H1 (cell line): ENCODE measurements at regions not wholly inside any gene's neighbourhood (a gene's known extent, or its start where the extent isn't known, plus 50 kb on each side); places are given as distances from the start of the nearest gene placed in this dataset.

Experiments
- CTCF ChIA-PET: fragments of 300-600 bp; sonication (Branson Sonifier 250); formaldehyde crosslinking; loops from one replicate; lab custom pipeline; 2021; ENCODE audit not compliant: partially characterized antibody; lab: Charles Lee
- POLR2A ChIA-PET: fragments of 300-600 bp; sonication (Branson Sonifier 250); formaldehyde crosslinking; loops from one replicate; lab custom pipeline; 2021; ENCODE audit warnings: inconsistent platforms; ENCODE audit not compliant: partially characterized antibody; lab: Charles Lee
- DNase-seq, 2 experiments: peaks; one replicate each; pipeline versions ENCODE4 v3.0.0 to v3.0.0-alpha.2; 2010 to 2022; ENCODE audit warnings: low spot score in 2 of 2, low read depth in 1 of 2, mixed read lengths in 1 of 2
- FAIRE-seq: peaks from 2 replicates; lab custom pipeline; 2011; peaks lifted over from hg19 to GRCh38; lab: Jason Lieb, UNC
- H2AFZ ChIP-seq: 2 replicates; pipeline ENCODE4 v1.8.1; 2012; ENCODE audit warnings: low read length, inconsistent platforms
- H2AK5ac ChIP-seq: 2 replicates; pipeline ENCODE4 v1.6.1; 2013; ENCODE audit warnings: low read depth, low read length
- H2BK120ac ChIP-seq: replicated peaks from 2 replicates; pipeline ENCODE3; 2013; ENCODE audit warnings: low read depth, low read length, inconsistent platforms
- H2BK12ac ChIP-seq: 2 replicates; pipeline ENCODE4 v1.6.1; 2013; ENCODE audit warnings: low read depth, low read length
- H2BK15ac ChIP-seq: 2 replicates; pipeline ENCODE4 v1.6.1; 2013; ENCODE audit warnings: low read length
- H2BK20ac ChIP-seq: 2 replicates; pipeline ENCODE4 v1.6.1; 2013; ENCODE audit warnings: low read length
- H2BK5ac ChIP-seq: 2 replicates; pipeline ENCODE4 v1.6.1; 2013; ENCODE audit warnings: low read depth, low read length
- H3K14ac ChIP-seq: 2 replicates; pipeline ENCODE4 v1.6.1; 2013; ENCODE audit warnings: inconsistent platforms; ENCODE audit not compliant: insufficient read length
- H3K18ac ChIP-seq: 2 replicates; pipeline ENCODE4 v1.6.1; 2013; ENCODE audit warnings: low read length; ENCODE audit errors: extremely low read depth
- H3K23ac ChIP-seq: 2 replicates; pipeline ENCODE4 v1.6.1; 2013; ENCODE audit warnings: inconsistent platforms; ENCODE audit not compliant: insufficient read length
- H3K23me2 ChIP-seq: 2 replicates; pipeline ENCODE4 v1.6.1; 2013; ENCODE audit warnings: low read depth, low read length
- H3K27ac ChIP-seq: 2 replicates; pipeline ENCODE4 v1.6.1; 2011; ENCODE audit warnings: low read depth, low read length, inconsistent platforms
- H3K27me3 ChIP-seq, 4 experiments: replicated peaks in 1 of 4; 1 replicate in 1 of 4; 2 replicates in 3 of 4; pipeline versions ENCODE4 v1.6.1 to v1.8.1; 2011 to 2013; ENCODE audit warnings: low read length in 3 of 4, mild to moderate bottlenecking in 3 of 4, inconsistent platforms in 2 of 4, mixed read lengths in 2 of 4, moderate library complexity in 1 of 4; ENCODE audit not compliant: control insufficient read depth in 3 of 4, insufficient read depth in 3 of 4; ENCODE audit errors: extremely low read depth in 1 of 4
- H3K36me3 ChIP-seq, 4 experiments: 2 replicates each; pipeline versions ENCODE4 v1.6.1 to v1.8.1; 2011 to 2013; ENCODE audit warnings: mild to moderate bottlenecking in 4 of 4, low read length in 3 of 4, moderate library complexity in 2 of 4, control low read depth in 1 of 4, inconsistent platforms in 1 of 4; ENCODE audit not compliant: insufficient read depth in 4 of 4, control insufficient read depth in 2 of 4
- H3K4ac ChIP-seq: replicated peaks from 2 replicates; pipeline ENCODE3; 2013; ENCODE audit warnings: low read length, low read depth, mixed read lengths, inconsistent platforms; ENCODE audit not compliant: insufficient read length
- H3K4me1 ChIP-seq, 4 experiments: replicated peaks in 1 of 4; 1 replicate in 1 of 4; 2 replicates in 3 of 4; pipeline versions ENCODE4 v1.6.1 to v1.8.1; 2011 to 2013; ENCODE audit warnings: low read length in 3 of 4, inconsistent platforms in 2 of 4, mixed read lengths in 1 of 4; ENCODE audit not compliant: insufficient read depth in 4 of 4, control insufficient read depth in 3 of 4
- H3K4me2 ChIP-seq, 2 experiments: 2 replicates each; pipeline versions ENCODE4 v1.6.1 to v1.8.1; 2011 to 2013; ENCODE audit warnings: low read depth in 2 of 2, low read length in 2 of 2, control low read depth in 1 of 2, inconsistent platforms in 1 of 2, mild to moderate bottlenecking in 1 of 2; ENCODE audit not compliant: insufficient read depth in 1 of 2
- H3K4me3 ChIP-seq, 4 experiments: fragments of 200-600, 300-600 bp in 1 of 4; sonication (generic), shearing (Covaris generic), sonication (Bioruptor Twin) in 1 of 4; 2 replicates each; pipeline versions ENCODE4 v1.5.1 to v1.8.1; 2011 to 2016; ENCODE audit warnings: low read length in 4 of 4, low read depth in 3 of 4, control low read depth in 2 of 4, inconsistent platforms in 2 of 4, mild to moderate bottlenecking in 2 of 4, mixed read lengths in 1 of 4, moderate library complexity in 1 of 4; ENCODE audit not compliant: insufficient read depth in 2 of 4; ENCODE audit errors: extremely low read depth in 1 of 4
- H3K56ac ChIP-seq: replicated peaks from 2 replicates; pipeline ENCODE3; 2013; ENCODE audit warnings: low read depth, mild to moderate bottlenecking, mixed read lengths, low read length, inconsistent platforms; ENCODE audit not compliant: insufficient read length
- H3K79me1 ChIP-seq: 2 replicates; pipeline ENCODE4 v1.6.1; 2013; ENCODE audit warnings: low read depth, low read length, control low read depth
- H3K79me2 ChIP-seq, 2 experiments: 2 replicates each; pipeline versions ENCODE4 v1.6.1 to v1.8.1; 2012 to 2013; ENCODE audit warnings: low read length in 2 of 2, mild to moderate bottlenecking in 2 of 2, inconsistent platforms in 1 of 2; ENCODE audit not compliant: insufficient read depth in 2 of 2, control insufficient read depth in 1 of 2
- H3K9ac ChIP-seq, 4 experiments: replicated peaks in 1 of 4; 1 replicate in 1 of 4; 2 replicates in 3 of 4; pipeline versions ENCODE4 v1.6.1 to v1.8.1; 2011 to 2013; ENCODE audit warnings: low read depth in 3 of 4, low read length in 3 of 4, control low read depth in 2 of 4, mild to moderate bottlenecking in 2 of 4, moderate library complexity in 2 of 4, inconsistent platforms in 1 of 4; ENCODE audit errors: extremely low read depth in 1 of 4
- H3K9me3 ChIP-seq, 2 experiments: 2 replicates each; pipeline versions ENCODE4 v1.6.1 to v1.8.1; 2012 to 2013; ENCODE audit warnings: mild to moderate bottlenecking in 2 of 2, moderate library complexity in 2 of 2, control low read depth in 1 of 2, inconsistent platforms in 1 of 2, low read depth in 1 of 2, low read length in 1 of 2, mixed read lengths in 1 of 2; ENCODE audit not compliant: insufficient read depth in 2 of 2
- H4K20me1 ChIP-seq, 2 experiments: replicated peaks in 1 of 2; 2 replicates each; pipeline versions ENCODE3 to v1.8.1; 2011 to 2013; ENCODE audit warnings: inconsistent platforms in 2 of 2, low read length in 2 of 2, mild to moderate bottlenecking in 1 of 2; ENCODE audit not compliant: insufficient read depth in 2 of 2, control insufficient read depth in 1 of 2
- H4K5ac ChIP-seq: 2 replicates; pipeline ENCODE4 v1.6.1; 2013; ENCODE audit warnings: low read length, low read depth, mixed read lengths, inconsistent platforms; ENCODE audit not compliant: insufficient read length
- H4K8ac ChIP-seq: 2 replicates; pipeline ENCODE4 v1.8.0; 2013; ENCODE audit warnings: mild to moderate bottlenecking, moderate library complexity, low read length, inconsistent platforms; ENCODE audit not compliant: insufficient read depth; ENCODE audit errors: extremely low read depth
- H4K91ac ChIP-seq: replicated peaks from 2 replicates; pipeline ENCODE3; 2013; ENCODE audit warnings: low read length, mixed read lengths, inconsistent platforms; ENCODE audit not compliant: insufficient read length
- BCL11A ChIP-seq, 2 experiments: IDR thresholded peaks; one replicate each; pipeline ENCODE4 v1.6.1; 2011; ENCODE audit warnings: low read depth in 2 of 2, low read length in 2 of 2, mild to moderate bottlenecking in 2 of 2
- WGBS, 2 experiments: shearing (Covaris generic) in 1 of 2; methylation state at CpG; one replicate each; pipeline versions ENCODE4 v1.1.6 to v1.1.7; 2013 to 2015; ENCODE audit warnings: low lambda C conversion rate in 2 of 2, mixed read lengths in 2 of 2, inconsistent platforms in 1 of 2, low coverage in 1 of 2, missing lambda C conversion rate in 1 of 2; ENCODE audit not compliant: insufficient replicate concordance in 2 of 2, insufficient coverage in 1 of 2, insufficient read length in 1 of 2; ENCODE audit errors: extremely low coverage in 1 of 2, missing lambda C conversion rate in 1 of 2; 5-methylcytosine and 5-hydroxymethylcytosine counted together

GRCh38 chrY:15775880-15776279, 1251.6 kb downstream of the NLGN4Y start:
- Histone ChIP-seq H2BK15ac (no peak overlapping the region), H3K79me1 (no peaks in the 10 kb centered on the region), H3K9me3 (no peaks in the 10 kb centered on the region), H4K20me1 (no peaks in the 10 kb centered on the region), H3K27me3 (no peaks in the 10 kb centered on the region), H2BK120ac (no peak overlapping the region), H3K4me2 (no peak overlapping the region), H3K79me2 (no peaks in the 10 kb centered on the region), H2BK12ac (no peak overlapping the region), H2BK20ac (no peak overlapping the region), H3K4me1 (no peaks in the 10 kb centered on the region), H2AFZ (no peak overlapping the region), H4K5ac (no peak overlapping the region), H4K91ac (no peak overlapping the region), H3K14ac (no peak overlapping the region), H3K23ac (no peak overlapping the region), H3K4ac (no peak overlapping the region), H3K27ac (no peak overlapping the region), H4K8ac (no peak overlapping the region), H3K23me2 (no peaks in the 10 kb centered on the region), H2AK5ac (no peak overlapping the region), H3K18ac (no peak overlapping the region), H3K56ac (no peak overlapping the region), H3K9ac (no peak overlapping the region), H3K36me3 (no peaks in the 10 kb centered on the region), H3K4me3 (no peak overlapping the region), H2BK5ac (no peak overlapping the region)
- FAIRE-seq (no peak), DNase-seq (no peak)
- ChIA-PET POLR2A (no interaction called here), CTCF (no interaction called here)
- 100% methylated on average over 3 of the region's 3 CpGs; no CpG with 5 or more reads in 1 of the 2 experiments for WGBS, 2 experiments
- TF ChIP-seq BCL11A (IDR thresholded peaks at IDR 0.05; ENCODE audit: low read depth in 2 of 2, low read length in 2 of 2), result no peak
